HEK293 (cell line): ENCODE measurements at regions not wholly inside any gene's neighbourhood (a gene's known extent, or its start where the extent isn't known, plus 50 kb on each side); places are given as distances from the start of the nearest gene placed in this dataset.

Experiments used
- CTCF ChIA-PET: fragments of 350-600 bp; formaldehyde crosslinking; extraction: SDS; loops from one replicate; lab custom pipeline; 2021; ENCODE audit warnings: antibody characterized with exemption; lab: Yijun Ruan, JAX
- POLR2A ChIA-PET: fragments of 300-600 bp; formaldehyde crosslinking; extraction: SDS; loops from one replicate; lab custom pipeline; 2020; ENCODE audit warnings: antibody characterized with exemption, inconsistent platforms; lab: Yijun Ruan, JAX
- H3K27ac ChIP-seq: fragments of 200-500 bp; sonication (Bioruptor generic); 2 replicates; pipeline ENCODE4 v1.5.1; 2014; ENCODE audit warnings: low read depth, low read length, control low read depth, inconsistent platforms; ENCODE audit errors: extremely low read depth
- H3K36me3 ChIP-seq, 2 experiments: fragments of 200-500 bp in 1 of 2; sonication (Bioruptor generic) in 1 of 2; 1 replicate in 1 of 2; 2 replicates in 1 of 2; pipeline ENCODE4 v1.5.1; 2014 to 2017; ENCODE audit warnings: inconsistent platforms in 2 of 2, low read length in 2 of 2; ENCODE audit not compliant: control insufficient read depth in 2 of 2, insufficient read depth in 1 of 2
- H3K4me1 ChIP-seq: fragments of 200-500 bp; sonication (Bioruptor generic); 2 replicates; pipeline ENCODE4 v1.5.1; 2014; ENCODE audit warnings: mild to moderate bottlenecking, low read length, inconsistent platforms; ENCODE audit not compliant: control insufficient read depth, insufficient read depth
- H3K4me3 ChIP-seq: 2 replicates; pipeline ENCODE4 v1.5.1; 2011; ENCODE audit warnings: low read depth, mild to moderate bottlenecking, control low read depth, low read length, moderate library complexity
- H3K9me3 ChIP-seq: fragments of 200-500 bp; sonication (Bioruptor generic); 2 replicates; pipeline ENCODE4 v1.5.1; 2014; ENCODE audit warnings: low read depth, low read length, inconsistent platforms; ENCODE audit not compliant: control insufficient read depth, insufficient read depth
- ZBTB1 ChIP-seq: fragments of 450-650 bp; formaldehyde crosslinking; IDR thresholded peaks from 2 replicates; pipeline ENCODE4 v1.5.1; 2016; ENCODE audit warnings: missing biosample characterization, missing genetic modification characterization
- ZNF138 ChIP-seq: fragments of 450-650 bp; formaldehyde crosslinking; IDR thresholded peaks from 2 replicates; pipeline ENCODE4 v1.5.1; 2016; ENCODE audit warnings: missing biosample characterization, missing genetic modification characterization, borderline replicate concordance
- ZNF16 ChIP-seq: fragments of 450-650 bp; formaldehyde crosslinking; IDR thresholded peaks from 2 replicates; pipeline ENCODE4 v1.5.1; 2016; ENCODE audit warnings: low read depth, missing biosample characterization, missing genetic modification characterization
- ZNF19 ChIP-seq: fragments of 450-650 bp; formaldehyde crosslinking; IDR thresholded peaks from 2 replicates; pipeline ENCODE4; 2016; ENCODE audit warnings: missing biosample characterization, missing genetic modification characterization, low read depth
- ZNF202 ChIP-seq: fragments of 450-650 bp; formaldehyde crosslinking; IDR thresholded peaks from 2 replicates; pipeline ENCODE4 v1.5.1; 2016; ENCODE audit warnings: missing biosample characterization, missing genetic modification characterization, borderline replicate concordance
- ZNF350 ChIP-seq: fragments of 450-650 bp; formaldehyde crosslinking; IDR thresholded peaks from 2 replicates; pipeline ENCODE4 v1.5.0; 2017; ENCODE audit warnings: missing biosample characterization, mild to moderate bottlenecking, missing genetic modification characterization
- ZNF37A ChIP-seq: fragments of 450-650 bp; IDR thresholded peaks from 2 replicates; pipeline ENCODE4 v1.5.1; 2018; ENCODE audit warnings: missing biosample characterization, missing genetic modification characterization
- ZNF394 ChIP-seq: fragments of 450-650 bp; formaldehyde crosslinking; IDR thresholded peaks from 2 replicates; pipeline ENCODE4 v1.5.1; 2016; ENCODE audit warnings: missing biosample characterization, missing genetic modification characterization, mild to moderate bottlenecking, moderate library complexity, borderline replicate concordance
- ZNF549 ChIP-seq: fragments of 450-650 bp; IDR thresholded peaks from 2 replicates; pipeline ENCODE4 v1.5.1; 2018; ENCODE audit warnings: missing biosample characterization, missing genetic modification characterization, mild to moderate bottlenecking, inconsistent platforms, moderate library complexity
- ZNF658 ChIP-seq: fragments of 450-650 bp; formaldehyde crosslinking; IDR thresholded peaks from 2 replicates; pipeline ENCODE4; 2016; ENCODE audit warnings: missing biosample characterization, missing genetic modification characterization
- ZNF707 ChIP-seq: fragments of 450-650 bp; formaldehyde crosslinking; IDR thresholded peaks from 2 replicates; pipeline ENCODE4 v1.5.1; 2016; ENCODE audit warnings: missing biosample characterization, missing genetic modification characterization
- ZNF843 ChIP-seq: fragments of 450-650 bp; formaldehyde crosslinking; IDR thresholded peaks from 2 replicates; pipeline ENCODE4 v1.5.1; 2016; ENCODE audit warnings: missing biosample characterization, missing genetic modification characterization
- TF ChIP-seq, protein P1 (sequence below): fragments of 450-650 bp; formaldehyde crosslinking; IDR thresholded peaks from 2 replicates; pipeline ENCODE4 v1.5.0; 2017; ENCODE audit warnings: missing biosample characterization, missing genetic modification characterization, borderline replicate concordance
- TF ChIP-seq, protein P2 (sequence below): fragments of 450-650 bp; formaldehyde crosslinking; IDR thresholded peaks from 2 replicates; pipeline ENCODE4 v1.5.1; 2016; ENCODE audit warnings: missing biosample characterization, missing genetic modification characterization
- TF ChIP-seq, protein P3 (sequence below): fragments of 450-650 bp; formaldehyde crosslinking; IDR thresholded peaks from 2 replicates; pipeline ENCODE4 v1.5.1; 2016; ENCODE audit warnings: missing biosample characterization, missing genetic modification characterization
- TF ChIP-seq, protein P4 (sequence below): fragments of 450-650 bp; formaldehyde crosslinking; IDR thresholded peaks from 2 replicates; pipeline ENCODE4 v1.5.1; 2016; ENCODE audit warnings: missing biosample characterization, missing genetic modification characterization
- TF ChIP-seq, protein P5 (sequence below): fragments of 450-650 bp; formaldehyde crosslinking; IDR thresholded peaks from 2 replicates; pipeline ENCODE4 v1.5.1; 2017; ENCODE audit warnings: missing biosample characterization, missing genetic modification characterization

DNA sequence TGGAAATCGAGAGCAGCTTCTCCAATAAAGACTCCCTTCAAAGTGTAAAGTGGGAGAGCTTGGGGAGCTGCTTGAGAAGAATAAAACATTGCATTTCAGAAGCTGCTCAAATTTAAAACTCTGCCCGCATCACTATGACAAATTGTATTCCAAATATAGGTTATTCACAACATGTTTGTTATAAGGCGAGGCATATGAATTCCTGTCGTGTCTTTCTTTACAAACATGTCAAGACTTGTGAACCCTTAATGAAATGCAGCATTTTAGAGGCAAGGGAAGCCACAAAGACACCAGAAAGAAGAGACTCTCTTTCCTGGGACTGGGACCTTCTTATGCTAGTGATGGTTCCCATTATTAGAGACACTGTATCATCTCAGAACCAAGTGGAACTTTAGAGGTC lies 311.2 kb downstream of the DHX15 start (continued):
- TF ChIP-seq, protein P1, sequence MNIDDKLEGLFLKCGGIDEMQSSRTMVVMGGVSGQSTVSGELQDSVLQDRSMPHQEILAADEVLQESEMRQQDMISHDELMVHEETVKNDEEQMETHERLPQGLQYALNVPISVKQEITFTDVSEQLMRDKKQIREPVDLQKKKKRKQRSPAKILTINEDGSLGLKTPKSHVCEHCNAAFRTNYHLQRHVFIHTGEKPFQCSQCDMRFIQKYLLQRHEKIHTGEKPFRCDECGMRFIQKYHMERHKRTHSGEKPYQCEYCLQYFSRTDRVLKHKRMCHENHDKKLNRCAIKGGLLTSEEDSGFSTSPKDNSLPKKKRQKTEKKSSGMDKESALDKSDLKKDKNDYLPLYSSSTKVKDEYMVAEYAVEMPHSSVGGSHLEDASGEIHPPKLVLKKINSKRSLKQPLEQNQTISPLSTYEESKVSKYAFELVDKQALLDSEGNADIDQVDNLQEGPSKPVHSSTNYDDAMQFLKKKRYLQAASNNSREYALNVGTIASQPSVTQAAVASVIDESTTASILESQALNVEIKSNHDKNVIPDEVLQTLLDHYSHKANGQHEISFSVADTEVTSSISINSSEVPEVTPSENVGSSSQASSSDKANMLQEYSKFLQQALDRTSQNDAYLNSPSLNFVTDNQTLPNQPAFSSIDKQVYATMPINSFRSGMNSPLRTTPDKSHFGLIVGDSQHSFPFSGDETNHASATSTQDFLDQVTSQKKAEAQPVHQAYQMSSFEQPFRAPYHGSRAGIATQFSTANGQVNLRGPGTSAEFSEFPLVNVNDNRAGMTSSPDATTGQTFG: no peak
- TF ChIP-seq ZNF37A (tag by site-specific recombination) (no peak), ZNF658 (no peak), ZNF394 (no peak), ZNF202 (tag by site-specific recombination) (no peak)
- TF ChIP-seq, all 188 proteins: peak for 0

DNA sequence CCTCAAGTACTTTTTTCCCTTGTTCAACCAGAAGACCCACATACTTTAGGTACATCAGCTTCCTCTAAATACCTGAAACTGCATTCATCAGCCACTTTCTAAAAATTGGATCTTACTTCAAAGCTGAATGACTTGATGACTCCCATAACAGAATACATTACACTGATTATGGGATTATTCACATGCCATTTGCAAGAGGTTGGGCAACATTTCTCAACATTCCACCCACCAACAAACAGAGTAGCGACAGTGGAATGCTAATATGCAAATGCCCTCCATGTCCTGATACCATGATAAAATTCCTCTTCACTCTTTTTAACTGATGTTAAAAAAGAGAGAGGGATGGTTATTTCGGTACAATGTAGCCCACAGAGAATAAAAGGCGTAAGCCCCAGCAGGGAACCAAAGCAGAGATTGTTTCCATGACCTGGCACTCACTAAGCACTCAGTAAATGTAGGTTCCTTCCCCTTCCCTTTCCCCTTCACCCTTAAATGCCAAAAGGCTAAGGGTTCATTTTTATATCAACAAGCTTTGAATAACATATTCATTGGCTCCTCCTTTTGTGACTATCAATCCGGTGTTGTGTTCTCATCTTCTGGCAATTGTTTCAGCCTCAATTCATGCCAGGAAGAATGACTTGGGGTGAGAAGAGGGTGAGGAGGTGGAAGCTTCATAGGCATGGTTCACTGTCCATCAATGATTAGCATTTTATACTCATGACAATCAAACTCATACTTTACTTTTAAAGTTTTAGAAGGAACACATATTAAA lies 317.2 kb downstream of the DHX15 start:
- Histone ChIP-seq H3K27ac (no peak overlapping the region), H3K4me3 (no peak overlapping the region), H3K36me3 (no peaks in the 10 kb centered on the region), H3K9me3 (no peaks in the 10 kb centered on the region), H3K4me1 (no peaks in the 10 kb centered on the region)
- ChIA-PET POLR2A (no interaction called here), CTCF (interaction anchor here (0.6 kb wide), 1 partner anchor 598 kb away, joined by 3 read pairs; no protein-coding TSS in a partner anchor)
- TF ChIP-seq ZNF549 (tag by site-specific recombination) (no peak), ZNF707 (no peak), ZBTB1 (no peak), ZNF202 (tag by site-specific recombination) (no peak), ZNF16 (tag by site-specific recombination) (no peak), ZNF843 (tag by site-specific recombination) (no peak), ZNF19 (no peak), ZNF138 (tag by site-specific recombination) (no peak), ZNF350 (tag by site-specific recombination) (no peak)
- TF ChIP-seq, protein P2, sequence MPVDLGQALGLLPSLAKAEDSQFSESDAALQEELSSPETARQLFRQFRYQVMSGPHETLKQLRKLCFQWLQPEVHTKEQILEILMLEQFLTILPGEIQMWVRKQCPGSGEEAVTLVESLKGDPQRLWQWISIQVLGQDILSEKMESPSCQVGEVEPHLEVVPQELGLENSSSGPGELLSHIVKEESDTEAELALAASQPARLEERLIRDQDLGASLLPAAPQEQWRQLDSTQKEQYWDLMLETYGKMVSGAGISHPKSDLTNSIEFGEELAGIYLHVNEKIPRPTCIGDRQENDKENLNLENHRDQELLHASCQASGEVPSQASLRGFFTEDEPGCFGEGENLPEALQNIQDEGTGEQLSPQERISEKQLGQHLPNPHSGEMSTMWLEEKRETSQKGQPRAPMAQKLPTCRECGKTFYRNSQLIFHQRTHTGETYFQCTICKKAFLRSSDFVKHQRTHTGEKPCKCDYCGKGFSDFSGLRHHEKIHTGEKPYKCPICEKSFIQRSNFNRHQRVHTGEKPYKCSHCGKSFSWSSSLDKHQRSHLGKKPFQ (tag by site-specific recombination): no peak
- TF ChIP-seq, protein P3, sequence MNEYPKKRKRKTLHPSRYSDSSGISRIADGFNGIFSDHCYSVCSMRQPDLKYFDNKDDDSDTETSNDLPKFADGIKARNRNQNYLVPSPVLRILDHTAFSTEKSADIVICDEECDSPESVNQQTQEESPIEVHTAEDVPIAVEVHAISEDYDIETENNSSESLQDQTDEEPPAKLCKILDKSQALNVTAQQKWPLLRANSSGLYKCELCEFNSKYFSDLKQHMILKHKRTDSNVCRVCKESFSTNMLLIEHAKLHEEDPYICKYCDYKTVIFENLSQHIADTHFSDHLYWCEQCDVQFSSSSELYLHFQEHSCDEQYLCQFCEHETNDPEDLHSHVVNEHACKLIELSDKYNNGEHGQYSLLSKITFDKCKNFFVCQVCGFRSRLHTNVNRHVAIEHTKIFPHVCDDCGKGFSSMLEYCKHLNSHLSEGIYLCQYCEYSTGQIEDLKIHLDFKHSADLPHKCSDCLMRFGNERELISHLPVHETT (tag by site-specific recombination): no peak
- TF ChIP-seq, protein P4, sequence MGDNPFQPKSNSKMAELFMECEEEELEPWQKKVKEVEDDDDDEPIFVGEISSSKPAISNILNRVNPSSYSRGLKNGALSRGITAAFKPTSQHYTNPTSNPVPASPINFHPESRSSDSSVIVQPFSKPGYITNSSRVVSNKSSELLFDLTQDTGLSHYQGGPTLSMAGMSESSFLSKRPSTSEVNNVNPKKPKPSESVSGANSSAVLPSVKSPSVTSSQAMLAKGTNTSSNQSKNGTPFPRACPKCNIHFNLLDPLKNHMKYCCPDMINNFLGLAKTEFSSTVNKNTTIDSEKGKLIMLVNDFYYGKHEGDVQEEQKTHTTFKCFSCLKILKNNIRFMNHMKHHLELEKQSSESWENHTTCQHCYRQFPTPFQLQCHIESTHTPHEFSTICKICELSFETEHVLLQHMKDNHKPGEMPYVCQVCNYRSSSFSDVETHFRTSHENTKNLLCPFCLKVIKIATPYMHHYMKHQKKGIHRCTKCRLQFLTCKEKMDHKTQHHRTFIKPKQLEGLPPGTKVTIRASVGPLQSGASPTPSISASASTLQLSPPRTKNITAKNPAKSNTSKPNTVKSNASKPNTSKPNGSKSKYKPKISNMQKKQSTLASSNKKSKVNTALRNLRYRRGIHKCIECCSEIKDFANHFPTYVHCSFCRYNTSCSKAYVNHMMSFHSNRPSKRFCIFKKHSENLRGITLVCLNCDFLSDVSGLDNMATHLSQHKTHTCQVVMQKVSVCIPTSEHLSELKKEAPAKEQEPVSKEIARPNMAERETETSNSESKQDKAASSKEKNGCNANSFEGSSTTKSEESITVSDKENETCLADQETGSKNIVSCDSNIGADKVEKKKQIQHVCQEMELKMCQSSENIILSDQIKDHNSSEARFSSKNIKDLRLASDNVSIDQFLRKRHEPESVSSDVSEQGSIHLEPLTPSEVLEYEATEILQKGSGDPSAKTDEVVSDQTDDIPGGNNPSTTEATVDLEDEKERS (tag by site-specific recombination): no peak
- TF ChIP-seq, protein P5, sequence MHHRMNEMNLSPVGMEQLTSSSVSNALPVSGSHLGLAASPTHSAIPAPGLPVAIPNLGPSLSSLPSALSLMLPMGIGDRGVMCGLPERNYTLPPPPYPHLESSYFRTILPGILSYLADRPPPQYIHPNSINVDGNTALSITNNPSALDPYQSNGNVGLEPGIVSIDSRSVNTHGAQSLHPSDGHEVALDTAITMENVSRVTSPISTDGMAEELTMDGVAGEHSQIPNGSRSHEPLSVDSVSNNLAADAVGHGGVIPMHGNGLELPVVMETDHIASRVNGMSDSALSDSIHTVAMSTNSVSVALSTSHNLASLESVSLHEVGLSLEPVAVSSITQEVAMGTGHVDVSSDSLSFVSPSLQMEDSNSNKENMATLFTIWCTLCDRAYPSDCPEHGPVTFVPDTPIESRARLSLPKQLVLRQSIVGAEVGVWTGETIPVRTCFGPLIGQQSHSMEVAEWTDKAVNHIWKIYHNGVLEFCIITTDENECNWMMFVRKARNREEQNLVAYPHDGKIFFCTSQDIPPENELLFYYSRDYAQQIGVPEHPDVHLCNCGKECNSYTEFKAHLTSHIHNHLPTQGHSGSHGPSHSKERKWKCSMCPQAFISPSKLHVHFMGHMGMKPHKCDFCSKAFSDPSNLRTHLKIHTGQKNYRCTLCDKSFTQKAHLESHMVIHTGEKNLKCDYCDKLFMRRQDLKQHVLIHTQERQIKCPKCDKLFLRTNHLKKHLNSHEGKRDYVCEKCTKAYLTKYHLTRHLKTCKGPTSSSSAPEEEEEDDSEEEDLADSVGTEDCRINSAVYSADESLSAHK: no peak
